Activated CD8-positive, alpha-beta memory T cell treated with anti-CD3 and anti-CD28 coated beads for 48 hours (primary cell): ENCODE measurements at regions not wholly inside any gene's neighbourhood (a gene's known extent, or its start where the extent isn't known, plus 50 kb on each side); places are given as distances from the start of the nearest gene placed in this dataset.
"Not testable (repeated sequence)": the region's sequence is repeated elsewhere in the genome, so short reads cannot be mapped to it uniquely, and the experiment has no call there.

Experiments used
- DNase-seq, 3 experiments: peaks; one replicate each; pipeline ENCODE4 v3.0.0-alpha.2; 2020; ENCODE audit warnings: low read depth in 2 of 3, low spot score in 2 of 3

- no peak for DNase-seq
Measured at GRCh38 chr16:58809213-58809612, 75.1 kb upstream of the GOT2 start.

GRCh38 chr16:58807276-58807675 is 73.2 kb upstream of the GOT2 start:
- no peak for DNase-seq

- no peak for DNase-seq
Measured at GRCh38 chr16:58801838-58802237, 67.7 kb upstream of the GOT2 start.

GRCh38 chr16:58797137-58797801 is 63.2 kb upstream of the GOT2 start:
- no peak for DNase-seq

- no peak for DNase-seq
Measured at GRCh38 chr16:58793366-58793765, 59.2 kb upstream of the GOT2 start.

- DNase-seq, result no peak
Measured at GRCh38 chr16:58792188-58792587, 58.1 kb upstream of the GOT2 start.

- DNase-seq, result not testable (repeated sequence)
Measured at GRCh38 chr16:58790816-58791557, 56.9 kb upstream of the GOT2 start.

GRCh38 chr16:58789351-58789750 is 55.2 kb upstream of the GOT2 start:
- DNase-seq, result no peak
